ENCODE measurements at regions not wholly inside any gene's neighbourhood (a gene's known extent, or its start where the extent isn't known, plus 50 kb on each side); places are given as distances from the start of the nearest gene placed in this dataset.

- TF ChIP-seq MXD1 (CRISPR knock-in tag; IDR thresholded peaks at IDR 0.05), result no peak
- no peak for TF ChIP-seq ZBTB26 (CRISPR knock-in tag; IDR thresholded peaks at IDR 0.05; ENCODE audit: borderline replicate concordance)
- no peak for TF ChIP-seq ZNF460 (CRISPR knock-in tag; IDR thresholded peaks at IDR 0.05; ENCODE audit: borderline replicate concordance)
Measured at GRCh38 chrX:7568597-7568996, 274.4 kb upstream of the VCX start (continued).

GRCh38 chrX:7568130-7568529, 274.8 kb upstream of the VCX start:
- ChIA-PET CTCF (ENCODE audit: low intra/inter-chr PET ratio, low total read pairs) (no interaction called here), POLR2A (no interaction called here)
- H3K27ac ChIP-seq (ENCODE audit: extremely low read length, insufficient read depth, low read length), result no peak overlapping the region
- H3K27me3 ChIP-seq (ENCODE audit: control insufficient read depth in 1 of 2, insufficient read depth in 2 of 2, low read length in 2 of 2), result no peaks in the 10 kb centered on the region
- H3K9me3 ChIP-seq (ENCODE audit: low read length), result no peaks in the 10 kb centered on the region
- no peak overlapping the region for H2AFZ ChIP-seq (ENCODE audit: low read length)
- in situ Hi-C loops (cut with HindIII; ENCODE audit: extremely low pct_ligation_motif_present, low pct_unique_long_range_greater_than_20kb) (no loop called here), intact Hi-C loops (cut with micrococcal nuclease; ENCODE audit: unreplicated experiment) (no loop called here)
- 0% methylated on average over 3 of the region's 3 CpGs for WGBS (ENCODE audit: low lambda C conversion rate)
- BruUV-seq (replicated peaks), result no TSS peak
- H3K36me3 ChIP-seq (replicated peaks in 1 of 2; ENCODE audit: control insufficient read depth in 1 of 2, insufficient read depth in 2 of 2, low read length in 2 of 2), result no peaks in the 10 kb centered on the region
- FAIRE-seq (no peak), DNase-seq (ENCODE audit: low spot score) (no peak), ATAC-seq (no peak)
- H3K79me2 ChIP-seq (ENCODE audit: insufficient read depth, low read length), result no peaks in the 10 kb centered on the region
- H3K4me1 ChIP-seq (ENCODE audit: insufficient read depth, low read length), result no peaks in the 10 kb centered on the region
- H3K4me3 ChIP-seq (replicated peaks in 1 of 3; ENCODE audit: insufficient read depth in 1 of 3, low read depth in 2 of 3, low read length in 3 of 3), result no peak overlapping the region
- no peak overlapping the region for H3K4me2 ChIP-seq (ENCODE audit: low read depth, low read length)
- H3K9ac ChIP-seq (ENCODE audit: insufficient read depth, low read depth, low read length), result no peak overlapping the region
- no peaks in the 10 kb centered on the region for H4K20me1 ChIP-seq (ENCODE audit: insufficient read depth, low read length)
- TF ChIP-seq NBN (conservative IDR thresholded peaks at IDR 0.05), result no peak
- no peak for TF ChIP-seq SNAPC2 (CRISPR knock-in tag; IDR thresholded peaks at IDR 0.05)
- TF ChIP-seq ZNF800 (CRISPR knock-in tag; IDR thresholded peaks at IDR 0.05), result no peak
- TF ChIP-seq HMGXB3 (CRISPR knock-in tag; IDR thresholded peaks at IDR 0.05; ENCODE audit: borderline replicate concordance), result no peak
- no peak for TF ChIP-seq PRDM4 (CRISPR knock-in tag; IDR thresholded peaks at IDR 0.05; ENCODE audit: borderline replicate concordance)
- no peak for TF ChIP-seq GPBP1L1 (CRISPR knock-in tag; IDR thresholded peaks at IDR 0.05)
- no peak for TF ChIP-seq FOXM1 (CRISPR knock-in tag; IDR thresholded peaks at IDR 0.05)
- no peak for TF ChIP-seq HHEX (CRISPR knock-in tag; IDR thresholded peaks at IDR 0.05)

Data from HepG2 (cell line).